ENCODE measurements at regions not wholly inside any gene's neighbourhood (a gene's known extent, or its start where the extent isn't known, plus 50 kb on each side); places are given as distances from the start of the nearest gene placed in this dataset.

DNA sequence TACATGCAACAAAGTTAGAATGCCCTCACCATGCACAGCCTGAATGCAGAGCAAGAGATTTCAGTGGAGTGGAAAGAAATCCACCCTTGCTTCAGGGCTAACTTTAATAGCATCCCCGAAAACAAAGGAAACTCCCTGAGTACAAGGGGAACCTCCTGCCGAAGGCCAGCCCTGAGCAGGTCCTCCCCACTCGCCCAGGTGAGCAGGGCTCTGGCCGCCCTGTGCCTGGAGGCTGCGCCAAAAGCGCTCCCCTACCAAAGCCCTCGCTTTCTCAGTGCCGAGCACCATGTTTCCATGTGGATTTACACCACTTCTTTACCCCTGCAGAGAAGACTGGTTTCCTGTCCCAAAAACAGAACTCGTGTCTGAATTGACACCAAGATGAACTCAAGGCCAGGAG lies 61.9 kb upstream of the RPS6KA2 start:
- H3K4me2 ChIP-seq (ENCODE audit: low read depth, low read length, poor library complexity, severe bottlenecking): no peak overlapping the region
- H2AFZ ChIP-seq (ENCODE audit: low read depth, low read length, severe bottlenecking): no peak overlapping the region
- H3K9ac ChIP-seq (ENCODE audit: low read length): no peak overlapping the region
- H3K4me3 ChIP-seq (ENCODE audit: insufficient read depth, low read length, poor library complexity, severe bottlenecking): no peak overlapping the region
- no peaks in the 10 kb centered on the region for H3K79me2 ChIP-seq (ENCODE audit: insufficient read depth, low read length)
- no peaks in the 10 kb centered on the region for H3K36me3 ChIP-seq (ENCODE audit: low read length)
- H3K27me3 ChIP-seq (ENCODE audit: low read length): no peaks in the 10 kb centered on the region
- no peaks in the 10 kb centered on the region for H4K20me1 ChIP-seq (ENCODE audit: low read depth, low read length)
- no peak overlapping the region for H3K27ac ChIP-seq (ENCODE audit: low read depth, low read length)
- no peaks in the 10 kb centered on the region for H3K9me3 ChIP-seq (ENCODE audit: insufficient read depth, low read length)
- H3K9me2 ChIP-seq (replicated peaks; ENCODE audit: insufficient read depth, low read length): no peaks in the 10 kb centered on the region
- no peaks in the 10 kb centered on the region for H3F3A ChIP-seq (ENCODE audit: insufficient read depth)
- TF ChIP-seq, protein P1, sequence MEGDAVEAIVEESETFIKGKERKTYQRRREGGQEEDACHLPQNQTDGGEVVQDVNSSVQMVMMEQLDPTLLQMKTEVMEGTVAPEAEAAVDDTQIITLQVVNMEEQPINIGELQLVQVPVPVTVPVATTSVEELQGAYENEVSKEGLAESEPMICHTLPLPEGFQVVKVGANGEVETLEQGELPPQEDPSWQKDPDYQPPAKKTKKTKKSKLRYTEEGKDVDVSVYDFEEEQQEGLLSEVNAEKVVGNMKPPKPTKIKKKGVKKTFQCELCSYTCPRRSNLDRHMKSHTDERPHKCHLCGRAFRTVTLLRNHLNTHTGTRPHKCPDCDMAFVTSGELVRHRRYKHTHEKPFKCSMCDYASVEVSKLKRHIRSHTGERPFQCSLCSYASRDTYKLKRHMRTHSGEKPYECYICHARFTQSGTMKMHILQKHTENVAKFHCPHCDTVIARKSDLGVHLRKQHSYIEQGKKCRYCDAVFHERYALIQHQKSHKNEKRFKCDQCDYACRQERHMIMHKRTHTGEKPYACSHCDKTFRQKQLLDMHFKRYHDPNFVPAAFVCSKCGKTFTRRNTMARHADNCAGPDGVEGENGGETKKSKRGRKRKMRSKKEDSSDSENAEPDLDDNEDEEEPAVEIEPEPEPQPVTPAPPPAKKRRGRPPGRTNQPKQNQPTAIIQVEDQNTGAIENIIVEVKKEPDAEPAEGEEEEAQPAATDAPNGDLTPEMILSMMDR (IDR thresholded peaks at IDR 0.05; ENCODE audit: insufficient read depth, low read length, poor library complexity, severe bottlenecking): no peak
- TF ChIP-seq EZH2phosphoT487 (conservative IDR thresholded peaks at IDR 0.05; ENCODE audit: low read length): no peak

DNA sequence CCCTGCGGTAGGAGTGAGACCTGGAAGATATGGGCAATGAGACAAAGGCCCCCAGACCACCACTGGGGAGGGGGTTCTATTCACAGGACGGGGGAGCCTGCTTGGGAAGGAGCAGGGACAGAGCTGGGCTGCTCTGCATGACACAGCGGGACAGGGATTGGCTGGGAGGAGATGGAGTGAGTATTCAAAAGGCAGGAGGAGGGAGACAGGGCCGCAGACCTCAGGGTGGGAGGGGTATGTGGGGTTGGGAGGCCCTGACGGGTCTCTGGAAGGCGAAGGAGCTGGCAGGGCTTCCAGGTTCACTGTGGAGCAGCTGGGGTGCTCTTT lies 60.8 kb upstream of the RPS6KA2 start:
- Histone ChIP-seq H3K79me2 (ENCODE audit: insufficient read depth, low read length) (no peaks in the 10 kb centered on the region), H3K36me3 (ENCODE audit: low read length) (no peaks in the 10 kb centered on the region), H3K27me3 (ENCODE audit: low read length) (no peaks in the 10 kb centered on the region), H2AFZ (ENCODE audit: low read depth, low read length, severe bottlenecking) (no peak overlapping the region), H3K9me3 (ENCODE audit: insufficient read depth, low read length) (no peaks in the 10 kb centered on the region), H3K27ac (ENCODE audit: low read depth, low read length) (no peak overlapping the region), H3K9me2 (replicated peaks; ENCODE audit: insufficient read depth, low read length) (no peaks in the 10 kb centered on the region), H4K20me1 (ENCODE audit: low read depth, low read length) (no peaks in the 10 kb centered on the region), H3K4me2 (ENCODE audit: low read depth, low read length, poor library complexity, severe bottlenecking) (no peak overlapping the region), H3K4me3 (ENCODE audit: insufficient read depth, low read length, poor library complexity, severe bottlenecking) (no peak overlapping the region), H3F3A (ENCODE audit: insufficient read depth) (no peaks in the 10 kb centered on the region), H3K9ac (ENCODE audit: low read length) (no peak overlapping the region)
- TF ChIP-seq EZH2phosphoT487 (conservative IDR thresholded peaks at IDR 0.05; ENCODE audit: low read length): no peak
- TF ChIP-seq, protein P1 (IDR thresholded peaks at IDR 0.05; ENCODE audit: insufficient read depth, low read length, poor library complexity, severe bottlenecking): no peak

- Histone ChIP-seq H3K4me3 (ENCODE audit: insufficient read depth, low read length, poor library complexity, severe bottlenecking) (no peak overlapping the region), H3K9ac (ENCODE audit: low read length) (no peak overlapping the region), H3K36me3 (ENCODE audit: low read length) (no peaks in the 10 kb centered on the region), H3K27me3 (ENCODE audit: low read length) (no peaks in the 10 kb centered on the region), H3K9me3 (ENCODE audit: insufficient read depth, low read length) (no peaks in the 10 kb centered on the region), H2AFZ (ENCODE audit: low read depth, low read length, severe bottlenecking) (no peak overlapping the region), H3F3A (ENCODE audit: insufficient read depth) (no peaks in the 10 kb centered on the region), H3K4me2 (ENCODE audit: low read depth, low read length, poor library complexity, severe bottlenecking) (no peak overlapping the region), H3K9me2 (replicated peaks; ENCODE audit: insufficient read depth, low read length) (no peaks in the 10 kb centered on the region), H4K20me1 (ENCODE audit: low read depth, low read length) (no peaks in the 10 kb centered on the region), H3K27ac (ENCODE audit: low read depth, low read length) (no peak overlapping the region), H3K79me2 (ENCODE audit: insufficient read depth, low read length) (no peaks in the 10 kb centered on the region)
- no peak for TF ChIP-seq EZH2phosphoT487 (conservative IDR thresholded peaks at IDR 0.05; ENCODE audit: low read length)
- TF ChIP-seq, protein P1 (IDR thresholded peaks at IDR 0.05; ENCODE audit: insufficient read depth, low read length, poor library complexity, severe bottlenecking): no peak
Observed at GRCh38 chr6:166687070-166687878, 60.2 kb upstream of the RPS6KA2 start.
